ENCODE measurements at regions not wholly inside any gene's neighbourhood (a gene's known extent, or its start where the extent isn't known, plus 50 kb on each side); places are given as distances from the start of the nearest gene placed in this dataset.
A peak's percentile ranks its signal among the peaks of the same experiment; 100 is the strongest.

GRCh38 chr3:8443829-8444791 is 57.5 kb upstream of the LMCD1 start:
- intact Hi-C loops (cut with DNase I; ENCODE audit: low total_unique reads) = loop anchor here (5.0 kb wide), 1 partner anchor 178 kb away; no protein-coding TSS in a partner anchor
- TF ChIP-seq POLR2AphosphoS5 (IDR thresholded peaks at IDR 0.05) (peak; percentile 53 to 74 (median 64)), POLR2A (IDR thresholded peaks at IDR 0.05) (no peak)

GRCh38 chr3:8444883-8445282 is 56.7 kb upstream of the LMCD1 start:
- DNase-seq (ENCODE audit: low spot score in 2 of 2) = no peak
- TF ChIP-seq POLR2AphosphoS5 (IDR thresholded peaks at IDR 0.05) = no peak
- no peak for TF ChIP-seq POLR2A (IDR thresholded peaks at IDR 0.05)
- TF ChIP-seq CTCF (IDR thresholded peaks at IDR 0.05) = no peak
- Histone ChIP-seq H3K36me3 (no peaks in the 10 kb centered on the region), H3K27ac (peak overlapping the region; percentile 45 to 93), H3K27me3 (no peaks in the 10 kb centered on the region), H3K4me1 (peaks cover 2 to 4% of the 10 kb centered on the region in 2 donors), H3K9me3 (no peaks in the 10 kb centered on the region), H3K4me3 (no peak overlapping the region)
- intact Hi-C loops (cut with DNase I; ENCODE audit: low total_unique reads) = loop anchor here (5.0 kb wide), 1 partner anchor 177 kb away; no protein-coding TSS in a partner anchor

More at GRCh38 chr3:8443829-8444791, 57.5 kb upstream of the LMCD1 start:
- Histone ChIP-seq H3K4me3 (peak overlapping the region in 1 of 3 donors; percentile 14), H3K36me3 (no peaks in the 10 kb centered on the region), H3K27me3 (no peaks in the 10 kb centered on the region), H3K4me1 (peaks cover 2 to 4% of the 10 kb centered on the region in 2 donors), H3K9me3 (no peaks in the 10 kb centered on the region), H3K27ac (peak overlapping the region; percentile 87 to 93)
- DNase-seq (ENCODE audit: low spot score in 2 of 2) = peak; percentile 94

GRCh38 chr3:8445861-8446260 is 55.8 kb upstream of the LMCD1 start:
- Histone ChIP-seq H3K36me3 (no peaks in the 10 kb centered on the region), H3K9me3 (no peaks in the 10 kb centered on the region), H3K27me3 (no peaks in the 10 kb centered on the region), H3K4me3 (no peak overlapping the region), H3K27ac (peak overlapping the region in 1 of 2 donors; percentile 24), H3K4me1 (peaks cover 2 to 4% of the 10 kb centered on the region in 2 donors)
- no peak for DNase-seq (ENCODE audit: low spot score in 2 of 2)
- intact Hi-C loops (cut with DNase I; ENCODE audit: low total_unique reads) = no loop called here
- peak in 1 of 3 donors; percentile 6 for TF ChIP-seq POLR2AphosphoS5 (IDR thresholded peaks at IDR 0.05)
- no peak for TF ChIP-seq POLR2A (IDR thresholded peaks at IDR 0.05)

GRCh38 chr3:8446845-8447244 is 54.8 kb upstream of the LMCD1 start:
- Histone ChIP-seq H3K27ac (no peak overlapping the region), H3K36me3 (no peaks in the 10 kb centered on the region), H3K9me3 (no peaks in the 10 kb centered on the region), H3K4me1 (peaks cover 2 to 4% of the 10 kb centered on the region in 2 donors), H3K27me3 (no peaks in the 10 kb centered on the region), H3K4me3 (no peak overlapping the region)
- intact Hi-C loops (cut with DNase I; ENCODE audit: low total_unique reads) = no loop called here
- no peak for DNase-seq (ENCODE audit: low spot score in 2 of 2)
- TF ChIP-seq CTCF (IDR thresholded peaks at IDR 0.05) (no peak), POLR2AphosphoS5 (IDR thresholded peaks at IDR 0.05) (no peak), POLR2A (IDR thresholded peaks at IDR 0.05) (no peak)

GRCh38 chr3:8450618-8451017 is 51.0 kb upstream of the LMCD1 start:
- Histone ChIP-seq H3K27me3 (no peaks in the 10 kb centered on the region), H3K9me3 (no peaks in the 10 kb centered on the region), H3K4me3 (no peak overlapping the region), H3K4me1 (no peaks in the 10 kb centered on the region), H3K36me3 (no peaks in the 10 kb centered on the region), H3K27ac (no peak overlapping the region)
- TF ChIP-seq POLR2A (IDR thresholded peaks at IDR 0.05) = no peak
- no peak for TF ChIP-seq POLR2AphosphoS5 (IDR thresholded peaks at IDR 0.05)
- TF ChIP-seq CTCF (IDR thresholded peaks at IDR 0.05) = no peak
- no peak for DNase-seq (ENCODE audit: low spot score in 2 of 2)
- intact Hi-C loops (cut with DNase I; ENCODE audit: low total_unique reads) = no loop called here

GRCh38 chr3:8451696-8452095 is 49.9 kb upstream of the LMCD1 start:
- no peaks in the 10 kb centered on the region for H3K9me3 ChIP-seq
- intact Hi-C loops (cut with DNase I; ENCODE audit: low total_unique reads) = no loop called here
- no peak for TF ChIP-seq CTCF (IDR thresholded peaks at IDR 0.05)
- DNase-seq (ENCODE audit: low spot score in 2 of 2) = no peak
- H3K27me3 ChIP-seq = no peaks in the 10 kb centered on the region
- no peak overlapping the region for H3K4me3 ChIP-seq
- no peaks in the 10 kb centered on the region for H3K36me3 ChIP-seq
- no peak overlapping the region for H3K27ac ChIP-seq
- no peaks in the 10 kb centered on the region for H3K4me1 ChIP-seq
